H1 (cell line): ENCODE measurements at regions not wholly inside any gene's neighbourhood (a gene's known extent, or its start where the extent isn't known, plus 50 kb on each side); places are given as distances from the start of the nearest gene placed in this dataset.

ENCODE experiments used
- CREB1 ChIP-seq: IDR thresholded peaks from 2 replicates; pipeline ENCODE4 v1.6.1; 2012; ENCODE audit warnings: inconsistent platforms
- HDAC6 ChIP-seq: IDR thresholded peaks from one replicate; pipeline ENCODE4 v1.7.1; 2012; ENCODE audit warnings: low read depth, mild to moderate bottlenecking, inconsistent platforms, low read length, moderate library complexity
- JUND ChIP-seq: IDR thresholded peaks from 2 replicates; pipeline ENCODE4 v1.6.1; 2011; ENCODE audit warnings: mild to moderate bottlenecking, improper control_type of control experiment, low read length
- RNF2 ChIP-seq: fragments of 200-900, 300-1000 bp; sonication (generic); IDR thresholded peaks from 2 replicates; pipeline ENCODE4 v1.7.1; 2016; ENCODE audit warnings: borderline replicate concordance, low read depth, mild to moderate bottlenecking, antibody characterized with exemption, low read length; ENCODE audit not compliant: poor library complexity, severe bottlenecking; ENCODE audit errors: missing control alignments

GRCh38 chr9:118630079-118630478 is 739.2 kb downstream of the BRINP1 start (continued):
- TF ChIP-seq RNF2 (no peak), CREB1 (no peak), JUND (no peak), HDAC6 (no peak)
